ENCODE measurements at regions not wholly inside any gene's neighbourhood (a gene's known extent, or its start where the extent isn't known, plus 50 kb on each side); places are given as distances from the start of the nearest gene placed in this dataset.

- no peaks in the 10 kb centered on the region for H3K9me3 ChIP-seq
- H3K4me3 ChIP-seq = no peak overlapping the region
- H3K4me1 ChIP-seq = no peaks in the 10 kb centered on the region
- intact Hi-C loops (cut with DNase I; ENCODE audit: low total_unique reads) (no loop called here), in situ Hi-C loops (cut with MboI; ENCODE audit: low sequenced_read_pairs in 4 of 4) (no loop called here)
- DNase-seq (no peak), ATAC-seq (no peak)
- no peaks in the 10 kb centered on the region for H3K36me3 ChIP-seq
- H3K27ac ChIP-seq = no peak overlapping the region
- TF ChIP-seq POLR2A (IDR thresholded peaks at IDR 0.05) (no peak), CTCF (IDR thresholded peaks at IDR 0.05 in 4 of 5, conservative IDR thresholded peaks at IDR 0.05 in 1 of 5) (no peak)
- no peaks in the 10 kb centered on the region for H3K27me3 ChIP-seq
These were observed 360.9 kb downstream of the FGF9 start for GRCh38 chr13:22031702-22032286.

GRCh38 chr13:22032905-22033304 lies 362.0 kb downstream of the FGF9 start:
- intact Hi-C loops (cut with DNase I; ENCODE audit: low total_unique reads) = no loop called here
- in situ Hi-C loops (cut with MboI; ENCODE audit: low sequenced_read_pairs in 4 of 4) = no loop called here

GRCh38 chr13:22039961-22040360 lies 369.1 kb downstream of the FGF9 start:
- no peak for ATAC-seq
- no peak for DNase-seq
- Histone ChIP-seq H3K4me1 (no peaks in the 10 kb centered on the region), H3K36me3 (no peaks in the 10 kb centered on the region), H3K4me3 (no peak overlapping the region), H3K27ac (no peak overlapping the region), H3K9me3 (no peaks in the 10 kb centered on the region), H3K27me3 (no peaks in the 10 kb centered on the region)
- in situ Hi-C loops (cut with MboI; ENCODE audit: low sequenced_read_pairs in 4 of 4) = no loop called here
- intact Hi-C loops (cut with DNase I; ENCODE audit: low total_unique reads) = no loop called here
- TF ChIP-seq CTCF (IDR thresholded peaks at IDR 0.05 in 4 of 5, conservative IDR thresholded peaks at IDR 0.05 in 1 of 5) (no peak), POLR2A (IDR thresholded peaks at IDR 0.05) (no peak)

More at GRCh38 chr13:22032905-22033304, 362.0 kb downstream of the FGF9 start:
- Histone ChIP-seq H3K27ac (no peak overlapping the region), H3K9me3 (no peaks in the 10 kb centered on the region), H3K36me3 (no peaks in the 10 kb centered on the region), H3K27me3 (no peaks in the 10 kb centered on the region), H3K4me1 (no peaks in the 10 kb centered on the region), H3K4me3 (no peak overlapping the region)
- DNase-seq (no peak), ATAC-seq (no peak)
- TF ChIP-seq POLR2A (IDR thresholded peaks at IDR 0.05) (no peak), CTCF (IDR thresholded peaks at IDR 0.05 in 4 of 5, conservative IDR thresholded peaks at IDR 0.05 in 1 of 5) (no peak)

- no peaks in the 10 kb centered on the region for H3K27me3 ChIP-seq
- no peak for ATAC-seq
- H3K27ac ChIP-seq = no peak overlapping the region
- intact Hi-C loops (cut with DNase I; ENCODE audit: low total_unique reads) (no loop called here), in situ Hi-C loops (cut with MboI; ENCODE audit: low sequenced_read_pairs in 4 of 4) (no loop called here)
- DNase-seq = no peak
- no peaks in the 10 kb centered on the region for H3K4me1 ChIP-seq
- TF ChIP-seq POLR2A (IDR thresholded peaks at IDR 0.05) = no peak
- no peak for TF ChIP-seq CTCF (IDR thresholded peaks at IDR 0.05 in 4 of 5, conservative IDR thresholded peaks at IDR 0.05 in 1 of 5)
- H3K4me3 ChIP-seq = no peak overlapping the region
- no peaks in the 10 kb centered on the region for H3K9me3 ChIP-seq
- no peaks in the 10 kb centered on the region for H3K36me3 ChIP-seq
These were observed 370.0 kb downstream of the FGF9 start for GRCh38 chr13:22040810-22041364.

- no peak for DNase-seq
- no peak for ATAC-seq
- no peaks in the 10 kb centered on the region for H3K36me3 ChIP-seq
- H3K27ac ChIP-seq = no peak overlapping the region
- in situ Hi-C loops (cut with MboI; ENCODE audit: low sequenced_read_pairs in 4 of 4) = no loop called here
- no peak overlapping the region for H3K4me3 ChIP-seq
- H3K27me3 ChIP-seq = no peaks in the 10 kb centered on the region
- TF ChIP-seq POLR2A (IDR thresholded peaks at IDR 0.05) = no peak
- TF ChIP-seq CTCF (IDR thresholded peaks at IDR 0.05 in 4 of 5, conservative IDR thresholded peaks at IDR 0.05 in 1 of 5) = no peak
- intact Hi-C loops (cut with DNase I; ENCODE audit: low total_unique reads) = no loop called here
- H3K9me3 ChIP-seq = no peaks in the 10 kb centered on the region
- no peaks in the 10 kb centered on the region for H3K4me1 ChIP-seq
These were observed 370.9 kb downstream of the FGF9 start for GRCh38 chr13:22041741-22042140.

Data from gastrocnemius medialis (tissue), 4 donors.